Nephron progenitor cell (in vitro differentiated cells): ENCODE measurements at regions not wholly inside any gene's neighbourhood (a gene's known extent, or its start where the extent isn't known, plus 50 kb on each side); places are given as distances from the start of the nearest gene placed in this dataset.

ENCODE experiments used
- DNase-seq: peaks from one replicate; pipeline ENCODE4 v3.0.0; 2021
- H3K27ac Mint-ChIP-seq: 2 replicates; pipeline ENCODE4 v1.8.0; 2021; ENCODE audit warnings: mild to moderate bottlenecking, moderate library complexity, mixed read lengths
- H3K27me3 Mint-ChIP-seq: 2 replicates; pipeline ENCODE4 v1.8.0; 2021; ENCODE audit warnings: mild to moderate bottlenecking, low read depth, mixed read lengths; ENCODE audit not compliant: poor library complexity
- H3K36me3 Mint-ChIP-seq: 2 replicates; pipeline ENCODE4 v1.8.0; 2021; ENCODE audit warnings: low read depth, mixed read lengths
- H3K4me1 Mint-ChIP-seq: 2 replicates; pipeline ENCODE4 v1.8.0; 2021; ENCODE audit warnings: mixed read lengths
- H3K4me3 Mint-ChIP-seq: 2 replicates; pipeline ENCODE4 v1.8.0; 2021; ENCODE audit warnings: mild to moderate bottlenecking, moderate library complexity, mixed read lengths
- H3K9me3 Mint-ChIP-seq: 2 replicates; pipeline ENCODE4 v1.8.0; 2021; ENCODE audit warnings: mild to moderate bottlenecking, moderate library complexity, mixed read lengths
- TF ChIP-seq, protein P1 (sequence below): fragments of 200-600 bp; sonication (generic); IDR thresholded peaks from 2 replicates; pipeline ENCODE4 v1.5.0; 2021; ENCODE audit warnings: antibody characterized with exemption

- no peak for DNase-seq
- Mint-ChIP-seq H3K36me3 (no peaks in the 10 kb centered on the region), H3K4me3 (no peak overlapping the region), H3K27me3 (peaks cover 3% of the 10 kb centered on the region), H3K4me1 (peaks cover 26% of the 10 kb centered on the region), H3K27ac (no peak overlapping the region), H3K9me3 (no peaks in the 10 kb centered on the region)
- TF ChIP-seq, protein P1, sequence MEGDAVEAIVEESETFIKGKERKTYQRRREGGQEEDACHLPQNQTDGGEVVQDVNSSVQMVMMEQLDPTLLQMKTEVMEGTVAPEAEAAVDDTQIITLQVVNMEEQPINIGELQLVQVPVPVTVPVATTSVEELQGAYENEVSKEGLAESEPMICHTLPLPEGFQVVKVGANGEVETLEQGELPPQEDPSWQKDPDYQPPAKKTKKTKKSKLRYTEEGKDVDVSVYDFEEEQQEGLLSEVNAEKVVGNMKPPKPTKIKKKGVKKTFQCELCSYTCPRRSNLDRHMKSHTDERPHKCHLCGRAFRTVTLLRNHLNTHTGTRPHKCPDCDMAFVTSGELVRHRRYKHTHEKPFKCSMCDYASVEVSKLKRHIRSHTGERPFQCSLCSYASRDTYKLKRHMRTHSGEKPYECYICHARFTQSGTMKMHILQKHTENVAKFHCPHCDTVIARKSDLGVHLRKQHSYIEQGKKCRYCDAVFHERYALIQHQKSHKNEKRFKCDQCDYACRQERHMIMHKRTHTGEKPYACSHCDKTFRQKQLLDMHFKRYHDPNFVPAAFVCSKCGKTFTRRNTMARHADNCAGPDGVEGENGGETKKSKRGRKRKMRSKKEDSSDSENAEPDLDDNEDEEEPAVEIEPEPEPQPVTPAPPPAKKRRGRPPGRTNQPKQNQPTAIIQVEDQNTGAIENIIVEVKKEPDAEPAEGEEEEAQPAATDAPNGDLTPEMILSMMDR = no peak
These were observed 615.3 kb upstream of the BTBD3 start for GRCh38 chr20:11302436-11302835.

DNA sequence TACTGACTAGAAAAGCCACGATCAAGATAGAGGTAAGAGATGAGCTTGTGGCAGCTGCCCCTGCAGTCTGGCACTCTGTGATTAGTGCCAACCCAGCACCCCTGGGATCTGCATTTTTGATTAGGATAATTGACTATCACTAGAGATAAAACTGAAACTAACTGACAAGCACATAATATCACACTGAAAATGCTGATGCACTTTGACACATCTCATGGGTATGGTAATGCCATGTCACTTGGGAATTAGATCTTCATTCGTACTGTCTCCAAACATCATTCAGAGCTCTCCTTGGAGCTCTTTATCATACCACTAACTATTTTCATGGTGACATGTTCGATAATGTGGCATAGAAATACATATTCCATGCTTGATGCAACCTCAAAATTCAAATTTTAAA, 612.9 kb upstream of the BTBD3 start:
- Mint-ChIP-seq H3K27me3 (peaks cover 3% of the 10 kb centered on the region), H3K36me3 (no peaks in the 10 kb centered on the region), H3K27ac (no peak overlapping the region), H3K4me1 (peaks cover 27% of the 10 kb centered on the region), H3K4me3 (no peak overlapping the region), H3K9me3 (no peaks in the 10 kb centered on the region)
- TF ChIP-seq, protein P1 = no peak
- no peak for DNase-seq

DNA sequence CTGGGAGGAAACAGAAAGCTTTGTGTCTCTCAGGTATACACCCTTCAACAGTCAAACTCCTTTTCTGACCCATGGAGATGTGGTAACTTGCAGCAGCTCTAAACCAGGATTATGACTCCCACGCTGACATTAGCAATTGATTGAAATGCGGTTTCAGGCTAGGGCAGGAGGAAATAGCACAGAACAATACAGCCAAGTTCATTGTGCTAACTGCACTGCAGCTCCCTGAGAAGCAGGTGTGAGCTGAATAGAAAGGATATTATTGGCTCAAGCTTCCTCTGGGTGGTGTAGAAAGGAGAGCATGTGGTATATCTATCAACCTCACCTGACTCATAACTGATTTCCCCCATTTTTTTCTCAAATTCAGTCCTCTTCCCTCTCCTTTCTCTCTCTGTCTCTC, 612.3 kb upstream of the BTBD3 start:
- H3K27me3 Mint-ChIP-seq = peaks cover 3% of the 10 kb centered on the region
- peaks cover 27% of the 10 kb centered on the region for H3K4me1 Mint-ChIP-seq
- H3K9me3 Mint-ChIP-seq = no peaks in the 10 kb centered on the region
- no peak overlapping the region for H3K4me3 Mint-ChIP-seq
- DNase-seq = no peak
- H3K27ac Mint-ChIP-seq = no peak overlapping the region
- TF ChIP-seq, protein P1 = no peak
- no peaks in the 10 kb centered on the region for H3K36me3 Mint-ChIP-seq

GRCh38 chr20:11311659-11312224, 606.0 kb upstream of the BTBD3 start:
- TF ChIP-seq, protein P1 = no peak
- no peak for DNase-seq
- H3K36me3 Mint-ChIP-seq = no peaks in the 10 kb centered on the region
- H3K4me1 Mint-ChIP-seq = peaks cover 8% of the 10 kb centered on the region
- no peaks in the 10 kb centered on the region for H3K27me3 Mint-ChIP-seq
- H3K4me3 Mint-ChIP-seq = no peak overlapping the region
- peaks cover 6% of the 10 kb centered on the region for H3K9me3 Mint-ChIP-seq
- no peak overlapping the region for H3K27ac Mint-ChIP-seq

- Mint-ChIP-seq H3K9me3 (peaks cover 31% of the 10 kb centered on the region), H3K27ac (no peak overlapping the region), H3K4me1 (no peaks in the 10 kb centered on the region), H3K4me3 (no peak overlapping the region), H3K27me3 (no peaks in the 10 kb centered on the region), H3K36me3 (no peaks in the 10 kb centered on the region)
- TF ChIP-seq, protein P1 = no peak
- no peak for DNase-seq
These were observed 602.2 kb upstream of the BTBD3 start for GRCh38 chr20:11315525-11315924.

- no peak overlapping the region for H3K4me3 Mint-ChIP-seq
- no peaks in the 10 kb centered on the region for H3K27me3 Mint-ChIP-seq
- H3K4me1 Mint-ChIP-seq = no peaks in the 10 kb centered on the region
- H3K9me3 Mint-ChIP-seq = peaks cover 37% of the 10 kb centered on the region
- peaks cover 6% of the 10 kb centered on the region for H3K36me3 Mint-ChIP-seq
- DNase-seq = no peak
- TF ChIP-seq, protein P1 = no peak
- H3K27ac Mint-ChIP-seq = no peak overlapping the region
These were observed 601.4 kb upstream of the BTBD3 start for GRCh38 chr20:11316244-11316643.
